ENCODE measurements at regions not wholly inside any gene's neighbourhood (a gene's known extent, or its start where the extent isn't known, plus 50 kb on each side); places are given as distances from the start of the nearest gene placed in this dataset.

DNA sequence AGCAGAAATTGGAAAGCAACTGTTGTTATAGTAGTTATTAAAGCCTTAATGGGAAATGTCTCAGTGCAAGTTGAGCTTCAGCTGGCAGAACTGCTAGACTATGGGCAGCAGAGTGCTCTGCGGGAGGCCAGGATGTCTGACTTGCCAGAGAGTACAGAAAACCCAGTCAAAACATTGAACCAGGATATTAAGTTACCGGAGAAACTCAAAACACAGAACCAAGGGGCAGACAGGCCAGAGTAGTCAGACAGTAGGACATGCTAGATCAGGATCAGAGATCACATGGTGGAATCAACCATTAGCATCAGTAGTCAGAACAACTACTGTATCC, 72.9 kb upstream of the TNIP3 start:
- no peaks in the 10 kb centered on the region for H3K36me3 ChIP-seq (ENCODE audit: control insufficient read depth in 4 of 4, insufficient read depth in 3 of 4, low read depth in 1 of 4, low read length in 3 of 4)
- 82% methylated on average over 2 of the region's 2 CpGs for WGBS
- DNase-seq (ENCODE audit: low spot score): no peak
- peaks cover 0 to 3% (median 0%) of the 10 kb centered on the region in 4 donors for H3K27me3 ChIP-seq (ENCODE audit: control insufficient read depth in 4 of 4, insufficient read depth in 4 of 4, low read length in 3 of 4)
- no peak overlapping the region for H3K27ac ChIP-seq (ENCODE audit: low read depth in 1 of 2, low read length in 2 of 2)
- H3K9ac ChIP-seq (ENCODE audit: low read depth in 1 of 2, low read length in 2 of 2): no peak overlapping the region
- H3K4me3 ChIP-seq (ENCODE audit: low read depth in 1 of 3, low read length in 3 of 3): no peak overlapping the region
- no peaks in the 10 kb centered on the region for H3K9me3 ChIP-seq (ENCODE audit: control insufficient read depth in 4 of 4, low read length in 3 of 4)
- no peaks in the 10 kb centered on the region for H3K4me1 ChIP-seq (ENCODE audit: control insufficient read depth in 4 of 4, insufficient read depth in 4 of 4, low read length in 3 of 4)
- TF ChIP-seq SP1 (IDR thresholded peaks at IDR 0.05): no peak
- TF ChIP-seq CTCF (IDR thresholded peaks at IDR 0.05; ENCODE audit: low read depth, low read length, missing input control): no peak
- TF ChIP-seq EGR1 (IDR thresholded peaks at IDR 0.05; ENCODE audit: low read depth in 2 of 2): no peak
- no peak for TF ChIP-seq RAD21 (IDR thresholded peaks at IDR 0.05)
- TF ChIP-seq HNF4G (IDR thresholded peaks at IDR 0.05): no peak
- no peak for TF ChIP-seq GABPA (IDR thresholded peaks at IDR 0.05 in 1 of 2, conservative IDR thresholded peaks at IDR 0.05 in 1 of 2)
- TF ChIP-seq TAF1 (conservative IDR thresholded peaks at IDR 0.05): no peak
- no peak for TF ChIP-seq FOXA1 (IDR thresholded peaks at IDR 0.05)
- TF ChIP-seq REST (IDR thresholded peaks at IDR 0.05): no peak
- no peak for TF ChIP-seq ATF3 (IDR thresholded peaks at IDR 0.05)
- TF ChIP-seq FOXA2 (IDR thresholded peaks at IDR 0.05): no peak
- TF ChIP-seq NR2F2 (IDR thresholded peaks at IDR 0.05): no peak
- TF ChIP-seq RXRA (IDR thresholded peaks at IDR 0.05): no peak
- TF ChIP-seq YY1 (IDR thresholded peaks at IDR 0.05): no peak
- TF ChIP-seq JUND (IDR thresholded peaks at IDR 0.05): no peak
- TF ChIP-seq MAX (IDR thresholded peaks at IDR 0.05): no peak
- no peak for TF ChIP-seq ZBTB33 (IDR thresholded peaks at IDR 0.05)
- TF ChIP-seq HNF4A (conservative IDR thresholded peaks at IDR 0.05): no peak
